ENCODE measurements at regions not wholly inside any gene's neighbourhood (a gene's known extent, or its start where the extent isn't known, plus 50 kb on each side); places are given as distances from the start of the nearest gene placed in this dataset.

DNA sequence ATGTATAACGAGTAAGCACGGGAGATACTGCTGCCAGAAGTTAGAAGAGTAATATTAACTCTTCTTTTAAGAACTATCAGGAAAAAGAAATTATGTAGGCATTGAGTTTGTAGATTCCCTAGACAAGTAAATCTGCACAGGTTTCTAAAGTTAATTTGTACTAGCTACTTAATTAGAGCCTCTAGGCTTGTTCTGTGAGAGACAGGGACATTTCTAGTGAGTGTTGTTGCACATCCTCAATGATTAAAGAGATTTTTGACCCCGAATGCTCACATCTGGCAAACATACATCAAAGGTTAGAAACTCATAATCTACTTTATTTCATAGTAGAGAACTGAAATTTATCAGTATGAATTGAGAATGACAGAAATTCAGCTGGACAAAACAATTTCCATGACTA, 669.0 kb upstream of the CDH7 start:
- no peak for DNase-seq (ENCODE audit: low spot score)
- ChIA-PET CTCF (ENCODE audit: low intra/inter-chr PET ratio, low total read pairs) (no interaction called here), POLR2A (no interaction called here)
- no peak for ATAC-seq
- WGBS (ENCODE audit: low lambda C conversion rate), result 1% methylated on average over 3 of the region's 3 CpGs
- no peak for FAIRE-seq
- Histone ChIP-seq H3K4me3 (replicated peaks in 1 of 3; ENCODE audit: insufficient read depth in 1 of 3, low read depth in 2 of 3, low read length in 3 of 3) (no peak overlapping the region), H2AFZ (ENCODE audit: low read length) (no peak overlapping the region), H3K27me3 (ENCODE audit: control insufficient read depth in 1 of 2, insufficient read depth in 2 of 2, low read length in 2 of 2) (no peaks in the 10 kb centered on the region), H3K9ac (ENCODE audit: insufficient read depth, low read depth, low read length) (no peak overlapping the region), H3K27ac (ENCODE audit: extremely low read length, insufficient read depth, low read length) (no peak overlapping the region), H3K9me3 (ENCODE audit: low read length) (no peaks in the 10 kb centered on the region), H4K20me1 (ENCODE audit: insufficient read depth, low read length) (no peaks in the 10 kb centered on the region), H3K4me1 (ENCODE audit: insufficient read depth, low read length) (no peaks in the 10 kb centered on the region), H3K79me2 (ENCODE audit: insufficient read depth, low read length) (no peaks in the 10 kb centered on the region), H3K36me3 (replicated peaks in 1 of 2; ENCODE audit: control insufficient read depth in 1 of 2, insufficient read depth in 2 of 2, low read length in 2 of 2) (no peaks in the 10 kb centered on the region), H3K4me2 (ENCODE audit: low read depth, low read length) (no peak overlapping the region)
- TF ChIP-seq HNF4G (IDR thresholded peaks at IDR 0.05; ENCODE audit: borderline replicate concordance, low read depth, low read length) (no peak), HNF4G (CRISPR knock-in tag; IDR thresholded peaks at IDR 0.05; ENCODE audit: borderline replicate concordance, low read depth) (no peak), SNAPC2 (CRISPR knock-in tag; IDR thresholded peaks at IDR 0.05) (no peak), PAXIP1 (CRISPR knock-in tag; conservative IDR thresholded peaks at IDR 0.05) (no peak), HOXD1 (CRISPR knock-in tag; IDR thresholded peaks at IDR 0.05) (no peak), U2AF1 (optimal IDR thresholded peaks at IDR 0.05; ENCODE audit: low read depth, low read length) (no peak), ZSCAN12 (CRISPR knock-in tag; IDR thresholded peaks at IDR 0.05) (no peak), ZNF83 (CRISPR knock-in tag; IDR thresholded peaks at IDR 0.05; ENCODE audit: borderline replicate concordance) (no peak), ZNF296 (CRISPR knock-in tag; conservative IDR thresholded peaks at IDR 0.05) (no peak), CENPT (CRISPR knock-in tag; IDR thresholded peaks at IDR 0.05; ENCODE audit: low read depth) (no peak), RAD21 (CRISPR knock-in tag; IDR thresholded peaks at IDR 0.05) (no peak), KLF16 (CRISPR knock-in tag; IDR thresholded peaks at IDR 0.05) (no peak), ZNF225 (CRISPR knock-in tag; IDR thresholded peaks at IDR 0.05) (no peak), NFYC (CRISPR knock-in tag; IDR thresholded peaks at IDR 0.05) (no peak), NR2F2 (IDR thresholded peaks at IDR 0.05; ENCODE audit: borderline replicate concordance, low read depth) (no peak)
- intact Hi-C loops (cut with micrococcal nuclease; ENCODE audit: unreplicated experiment) (no loop called here), in situ Hi-C loops (cut with HindIII; ENCODE audit: extremely low pct_ligation_motif_present, low pct_unique_long_range_greater_than_20kb) (no loop called here)
- BruUV-seq (replicated peaks), result no TSS peak
